IMR-90 (cell line): ENCODE measurements at regions not wholly inside any gene's neighbourhood (a gene's known extent, or its start where the extent isn't known, plus 50 kb on each side); places are given as distances from the start of the nearest gene placed in this dataset.

Source experiments
- ATAC-seq: fragments of 200-7000 bp; cut with Tn5 transposase; 2 replicates; pipeline ENCODE4 v1.9.1; 2020; ENCODE audit warnings: low read depth, mild to moderate bottlenecking, moderate library complexity
- BruUV-seq: library from RNA; stranded (reverse); fragments of 400-500 nt; replicated peaks from 2 replicates; lab custom pipeline; 2021; lab: Mats Ljungman, UMichigan
- CTCF ChIA-PET: fragments of 300-600 bp; formaldehyde crosslinking; extraction: SDS; loops from one replicate; lab custom pipeline; 2021; ENCODE audit warnings: antibody characterized with exemption; lab: Yijun Ruan, JAX
- POLR2A ChIA-PET: fragments of 300-600 bp; sonication (Branson Sonifier 250); formaldehyde crosslinking; loops from one replicate; lab custom pipeline; 2022; ENCODE audit warnings: antibody characterized with exemption; ENCODE audit not compliant: unreplicated experiment; lab: Charles Lee
- DNase-seq: peaks from one replicate; pipeline ENCODE4 v3.0.0; 2013
- H2AFZ ChIP-seq: replicated peaks from 2 replicates; pipeline ENCODE3; 2013; ENCODE audit warnings: low read length, mild to moderate bottlenecking; ENCODE audit not compliant: poor library complexity
- H2AK5ac ChIP-seq: 2 replicates; pipeline ENCODE4 v1.6.1; 2013; ENCODE audit warnings: low read depth, low read length, inconsistent platforms
- H2AK9ac ChIP-seq: replicated peaks from 2 replicates; pipeline ENCODE3; 2013; ENCODE audit warnings: mild to moderate bottlenecking, low read depth, low read length, moderate library complexity; ENCODE audit not compliant: poor library complexity
- H2BK120ac ChIP-seq: 2 replicates; pipeline ENCODE4 v1.6.1; 2013; ENCODE audit warnings: low read depth, low read length, inconsistent platforms
- H2BK15ac ChIP-seq: 3 replicates; pipeline ENCODE4 v1.6.1; 2013; ENCODE audit warnings: low read depth, low read length, inconsistent platforms
- H2BK20ac ChIP-seq: 2 replicates; pipeline ENCODE4 v1.6.1; 2013; ENCODE audit warnings: low read depth, mild to moderate bottlenecking, inconsistent platforms, low read length, moderate library complexity
- H2BK5ac ChIP-seq: 2 replicates; pipeline ENCODE4 v1.6.1; 2013; ENCODE audit warnings: mild to moderate bottlenecking, low read depth, low read length, inconsistent platforms; ENCODE audit not compliant: poor library complexity, severe bottlenecking
- H3K14ac ChIP-seq: replicated peaks from 2 replicates; pipeline ENCODE4 v1.6.1; 2013; ENCODE audit warnings: low read depth, low read length, inconsistent platforms
- H3K18ac ChIP-seq: 2 replicates; pipeline ENCODE4 v1.6.1; 2013; ENCODE audit warnings: low read depth, low read length, control low read depth
- H3K23ac ChIP-seq: 2 replicates; pipeline ENCODE4 v1.6.1; 2013; ENCODE audit warnings: low read depth, low read length, inconsistent platforms
- H3K27ac ChIP-seq: 2 replicates; pipeline ENCODE4 v1.5.1; 2013; ENCODE audit warnings: mild to moderate bottlenecking, control low read depth, low read length; ENCODE audit not compliant: insufficient read depth
- H3K27me3 ChIP-seq: 2 replicates; pipeline ENCODE4 v1.6.1; 2013; ENCODE audit warnings: low read length; ENCODE audit not compliant: control insufficient read depth, insufficient read depth
- H3K36me3 ChIP-seq: 2 replicates; pipeline ENCODE4 v1.6.1; 2013; ENCODE audit warnings: low read length, mixed read lengths; ENCODE audit not compliant: control insufficient read depth, insufficient read depth
- H3K4ac ChIP-seq: 2 replicates; pipeline ENCODE4 v1.6.1; 2013; ENCODE audit warnings: low read depth, low read length, inconsistent platforms
- H3K4me1 ChIP-seq: 2 replicates; pipeline ENCODE4 v1.6.1; 2013; ENCODE audit warnings: low read length, mixed read lengths; ENCODE audit not compliant: control insufficient read depth, insufficient read depth
- H3K4me2 ChIP-seq: 2 replicates; pipeline ENCODE4 v1.6.1; 2013; ENCODE audit warnings: low read depth, mild to moderate bottlenecking, control low read depth, low read length, moderate library complexity
- H3K4me3 ChIP-seq: 2 replicates; pipeline ENCODE4 v1.5.1; 2013; ENCODE audit warnings: low read depth, mild to moderate bottlenecking, control low read depth, low read length, moderate library complexity; ENCODE audit not compliant: insufficient read depth
- H3K56ac ChIP-seq: 2 replicates; pipeline ENCODE4 v1.6.1; 2013; ENCODE audit warnings: low read length, inconsistent platforms; ENCODE audit not compliant: insufficient read depth; ENCODE audit errors: extremely low read depth
- H3K79me1 ChIP-seq, 2 experiments: 2 replicates each; pipeline ENCODE4 v1.6.1; 2013; ENCODE audit warnings: low read length in 2 of 2, inconsistent platforms in 1 of 2, low read depth in 1 of 2
- H3K9ac ChIP-seq: 2 replicates; pipeline ENCODE4 v1.6.1; 2013; ENCODE audit warnings: low read depth, low read length, control low read depth
- H3K9me1 ChIP-seq: 2 replicates; pipeline ENCODE4 v1.6.1; 2013; ENCODE audit warnings: low read length, inconsistent platforms; ENCODE audit not compliant: insufficient read depth
- H3K9me3 ChIP-seq: 2 replicates; pipeline ENCODE4 v1.6.1; 2013; ENCODE audit warnings: low read length; ENCODE audit not compliant: control insufficient read depth, insufficient read depth
- H4K20me1 ChIP-seq: 2 replicates; pipeline ENCODE4 v1.6.1; 2013; ENCODE audit warnings: low read length, inconsistent platforms; ENCODE audit not compliant: insufficient read depth
- H4K5ac ChIP-seq: 2 replicates; pipeline ENCODE4 v1.6.1; 2013; ENCODE audit warnings: mild to moderate bottlenecking, low read depth, low read length, control low read depth
- H4K8ac ChIP-seq, 2 experiments: 2 replicates each; pipeline ENCODE4 v1.6.1; 2013; ENCODE audit warnings: low read depth in 2 of 2, low read length in 2 of 2, control low read depth in 1 of 2, inconsistent platforms in 1 of 2
- H4K91ac ChIP-seq: 2 replicates; pipeline ENCODE4 v1.6.1; 2013; ENCODE audit warnings: low read depth, low read length, inconsistent platforms; ENCODE audit not compliant: insufficient read depth
- MAFK ChIP-seq: IDR thresholded peaks from 2 replicates; pipeline ENCODE4 v1.6.1; 2012; ENCODE audit warnings: low read depth, low read length, improper control_type of control experiment
- MXI1 ChIP-seq: IDR thresholded peaks from 2 replicates; pipeline ENCODE4 v1.6.1; 2012; ENCODE audit warnings: low read depth, mild to moderate bottlenecking, low read length, moderate library complexity, borderline replicate concordance
- RCOR1 ChIP-seq: IDR thresholded peaks from 2 replicates; pipeline ENCODE4 v1.6.1; 2012; ENCODE audit warnings: mild to moderate bottlenecking, low read length, improper control_type of control experiment; ENCODE audit not compliant: insufficient replicate concordance
- WGBS, 2 experiments: methylation state at CpG; one replicate each; pipeline versions ENCODE4 v1.1.5 to v1.1.7; 2013; ENCODE audit warnings: missing lambda C conversion rate in 2 of 2; ENCODE audit not compliant: insufficient read length in 1 of 2; ENCODE audit errors: extremely low coverage in 2 of 2; 5-methylcytosine and 5-hydroxymethylcytosine counted together
- dilution Hi-C: fragments of 300-500 bp; cut with HindIII; formaldehyde crosslinking; loops from one replicate; pipeline ENCODE4 v1.14.3; 2018; ENCODE audit warnings: low sequenced_read_pairs; ENCODE audit not compliant: unreplicated experiment
- in situ Hi-C: fragments of 300-500 bp; cut with MboI; formaldehyde crosslinking; loops from 3 replicates; pipeline ENCODE4 v1.14.3; 2019; ENCODE audit warnings: low sequenced_read_pairs, inconsistent platforms, mixed read lengths
- intact Hi-C: fragments of 100-400 bp; cut with micrococcal nuclease; formaldehyde crosslinking; loops from 2 replicates; pipeline ENCODE4 v1.10.0; 2022

- H2AK9ac ChIP-seq, result no peak overlapping the region
- H3K4ac ChIP-seq, result no peak overlapping the region
- no peak overlapping the region for H3K4me3 ChIP-seq
- no peaks in the 10 kb centered on the region for H3K9me1 ChIP-seq
- H4K8ac ChIP-seq, result no peak overlapping the region
- H2BK120ac ChIP-seq, result no peak overlapping the region
- no peak for ATAC-seq
- H3K4me1 ChIP-seq, result no peaks in the 10 kb centered on the region
- no peak overlapping the region for H3K23ac ChIP-seq
- H4K5ac ChIP-seq, result no peak overlapping the region
- no peak overlapping the region for H2AK5ac ChIP-seq
- no peak overlapping the region for H3K18ac ChIP-seq
- dilution Hi-C loops, result no loop called here
- no peak for DNase-seq
- H3K56ac ChIP-seq, result no peak overlapping the region
- H3K14ac ChIP-seq, result no peak overlapping the region
- no peaks in the 10 kb centered on the region for H3K79me1 ChIP-seq
- no peak overlapping the region for H3K4me2 ChIP-seq
- H3K9me3 ChIP-seq, result peaks cover 15% of the 10 kb centered on the region
- ChIA-PET CTCF (no interaction called here), POLR2A (no interaction called here)
- H4K20me1 ChIP-seq, result no peaks in the 10 kb centered on the region
- no peaks in the 10 kb centered on the region for H3K36me3 ChIP-seq
- BruUV-seq, result no TSS peak
- no peak overlapping the region for H2AFZ ChIP-seq
- H3K9ac ChIP-seq, result no peak overlapping the region
- H2BK20ac ChIP-seq, result no peak overlapping the region
- H4K91ac ChIP-seq, result no peak overlapping the region
- H3K27ac ChIP-seq, result no peak overlapping the region
- in situ Hi-C loops, result no loop called here
- 40% methylated on average over 2 of the region's 5 CpGs; no CpG with 5 or more reads in 1 of the 2 experiments for WGBS, 2 experiments
- no peak overlapping the region for H2BK5ac ChIP-seq
- H3K27me3 ChIP-seq, result no peaks in the 10 kb centered on the region
- no peak overlapping the region for H2BK15ac ChIP-seq
- no peak for TF ChIP-seq MXI1
- TF ChIP-seq MAFK, result no peak
- TF ChIP-seq RCOR1, result no peak
- intact Hi-C loops, result no loop called here
Observed at GRCh38 chr5:28403846-28404245, 1365.5 kb upstream of the CDH9 start.
